ENCODE measurements at regions not wholly inside any gene's neighbourhood (a gene's known extent, or its start where the extent isn't known, plus 50 kb on each side); places are given as distances from the start of the nearest gene placed in this dataset.

DNA sequence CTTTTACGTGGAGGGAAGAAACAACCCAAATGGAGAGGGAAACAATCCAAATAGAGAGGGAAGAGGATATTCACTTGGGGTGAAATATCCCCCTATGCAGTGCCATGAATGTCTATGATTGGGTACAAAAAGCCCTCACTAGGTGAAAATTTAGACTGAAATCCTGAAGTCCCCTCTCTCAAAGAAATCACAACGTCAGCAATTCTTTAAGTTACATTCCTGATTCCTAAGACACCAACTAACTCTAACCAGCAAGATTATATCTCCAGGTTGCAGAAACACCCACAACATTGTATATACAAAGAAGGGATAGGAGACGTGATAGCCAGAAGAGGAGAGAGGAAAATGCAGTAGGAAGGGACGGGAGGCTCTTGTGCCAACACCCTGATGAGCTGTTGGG is 374.3 kb downstream of the DCAF12L2 start:
- no peak for DNase-seq (ENCODE audit: low spot score)

- no peak for DNase-seq (ENCODE audit: low spot score)
Measured at GRCh38 chrX:125810856-125811255, 355.2 kb downstream of the DCAF12L2 start.

- DNase-seq (ENCODE audit: low spot score): no peak
Measured at GRCh38 chrX:125826080-125826479, 340.0 kb downstream of the DCAF12L2 start.

DNA sequence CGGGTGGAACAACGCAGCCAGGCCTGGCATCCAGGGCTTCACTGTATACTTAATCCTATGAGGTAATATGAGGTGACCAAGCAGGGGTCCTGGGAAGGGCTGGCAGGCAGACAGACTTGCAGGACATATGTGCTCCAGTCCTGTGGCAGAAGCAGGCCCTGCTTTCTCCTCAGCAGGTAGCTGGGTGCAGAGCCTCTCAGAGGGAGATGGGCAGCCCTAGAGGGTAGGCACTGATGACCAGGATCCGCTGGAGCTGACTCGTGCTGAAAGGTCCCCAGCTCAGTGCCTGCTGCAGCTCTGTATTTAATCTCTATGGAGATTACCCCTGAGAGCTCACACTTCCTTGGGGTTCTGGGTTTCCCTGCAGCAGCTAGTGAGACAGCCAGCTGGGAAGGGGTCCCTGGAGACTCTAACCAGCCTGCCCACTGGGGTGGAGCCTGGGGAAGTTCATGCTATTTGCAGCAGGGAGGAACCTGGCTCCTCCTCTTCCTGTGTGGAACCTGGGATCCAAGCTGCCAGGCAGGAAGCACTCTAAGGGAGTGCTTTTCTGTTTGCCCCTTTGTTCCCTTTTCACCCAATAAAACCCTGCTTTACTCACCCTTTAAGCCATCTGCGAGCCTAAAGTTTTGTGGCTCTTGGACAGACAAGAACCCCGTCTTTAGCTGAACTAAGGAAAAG is 339.2 kb downstream of the DCAF12L2 start:
- DNase-seq (ENCODE audit: low spot score): no peak

GRCh38 chrX:125846271-125846670 is 319.8 kb downstream of the DCAF12L2 start:
- DNase-seq (ENCODE audit: low spot score): no peak

DNA sequence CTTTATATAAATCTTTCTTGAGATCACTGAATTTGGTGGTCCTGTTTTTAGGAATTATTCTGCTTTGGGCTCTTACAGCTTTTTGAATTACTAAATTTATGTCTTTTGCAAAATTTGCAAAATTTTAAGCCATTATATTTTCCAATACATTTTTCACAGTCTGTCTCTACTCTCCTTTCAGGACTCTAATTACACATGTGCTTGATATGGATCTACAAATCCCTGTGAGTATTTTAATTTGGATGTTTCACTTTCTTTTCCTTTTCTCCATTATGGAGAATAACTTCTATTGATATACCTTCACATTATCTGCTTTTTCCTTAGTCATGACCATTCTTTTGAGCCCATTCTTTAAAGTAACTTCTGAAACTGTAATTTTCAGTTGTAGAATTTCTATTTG is 315.4 kb downstream of the DCAF12L2 start:
- no peak for DNase-seq (ENCODE audit: low spot score)

DNA sequence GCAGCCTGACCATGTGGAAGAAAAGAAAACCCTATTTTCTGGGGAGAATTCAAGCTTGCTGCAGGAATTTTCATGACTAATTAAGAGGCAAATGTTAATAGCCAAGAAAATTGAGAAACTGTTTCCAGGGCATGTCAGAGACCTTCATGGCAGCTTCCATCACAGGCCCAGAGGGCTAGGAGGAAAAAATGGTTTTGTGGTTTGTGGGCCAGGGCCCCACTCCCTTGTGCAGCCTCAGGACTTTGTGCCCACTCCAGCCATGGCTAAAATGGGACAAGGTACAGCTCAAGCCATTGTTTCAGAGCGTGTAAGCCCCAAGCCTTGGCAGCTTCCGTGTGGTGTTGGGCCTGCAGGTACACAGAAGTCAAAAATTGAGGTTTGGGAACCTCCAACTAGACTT is 282.9 kb downstream of the DCAF12L2 start:
- DNase-seq (ENCODE audit: low spot score): no peak

- no peak for DNase-seq (ENCODE audit: low spot score)
Measured at GRCh38 chrX:125894947-125895346, 271.1 kb downstream of the DCAF12L2 start.

DNA sequence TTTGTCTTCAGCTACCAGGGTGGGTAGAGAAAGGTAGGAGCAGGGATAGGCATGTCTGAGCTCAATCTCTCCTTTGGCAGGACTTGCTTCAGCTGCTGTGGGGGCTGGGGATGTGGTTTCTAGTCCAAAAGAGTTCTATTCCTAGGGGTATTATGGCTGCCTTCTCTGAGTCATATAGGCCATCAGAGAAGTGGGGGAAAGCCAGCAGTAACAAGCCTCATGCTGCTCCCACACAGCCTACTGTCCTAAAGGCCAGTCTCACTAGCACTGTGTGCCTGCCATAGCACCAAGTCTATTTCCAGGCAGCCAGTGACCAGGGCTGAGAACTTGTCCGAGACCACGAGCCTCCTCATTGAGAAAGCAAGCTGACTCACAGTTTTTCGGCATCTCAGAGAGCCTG is 270.6 kb downstream of the DCAF12L2 start:
- DNase-seq (ENCODE audit: low spot score): no peak

GRCh38 chrX:125926295-125926694 is 239.8 kb downstream of the DCAF12L2 start:
- DNase-seq (ENCODE audit: low spot score): no peak

- no peak for DNase-seq (ENCODE audit: low spot score)
Measured at GRCh38 chrX:125940985-125941384, 225.1 kb downstream of the DCAF12L2 start.

DNA sequence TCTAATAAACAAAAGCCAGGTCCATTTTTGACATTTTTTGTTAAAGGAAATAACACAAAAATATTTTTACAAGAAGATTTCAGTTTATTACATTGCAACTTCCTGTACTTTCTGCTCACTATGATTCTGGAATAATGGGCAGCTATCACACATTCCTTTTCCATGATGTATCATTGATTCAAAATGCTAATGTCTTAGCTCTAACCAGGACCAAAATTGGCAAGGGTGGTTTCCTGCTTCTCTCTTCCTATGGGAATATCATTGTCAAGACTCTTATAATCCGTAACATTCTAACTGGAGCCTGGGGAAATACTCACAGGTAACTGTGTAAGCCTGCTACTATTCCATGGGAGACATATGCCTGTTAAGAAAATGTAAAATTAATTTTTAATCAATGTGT is 218.6 kb downstream of the DCAF12L2 start:
- DNase-seq (ENCODE audit: low spot score): no peak

- DNase-seq (ENCODE audit: low spot score): no peak
Measured at GRCh38 chrX:125952973-125953372, 213.1 kb downstream of the DCAF12L2 start.

DNA sequence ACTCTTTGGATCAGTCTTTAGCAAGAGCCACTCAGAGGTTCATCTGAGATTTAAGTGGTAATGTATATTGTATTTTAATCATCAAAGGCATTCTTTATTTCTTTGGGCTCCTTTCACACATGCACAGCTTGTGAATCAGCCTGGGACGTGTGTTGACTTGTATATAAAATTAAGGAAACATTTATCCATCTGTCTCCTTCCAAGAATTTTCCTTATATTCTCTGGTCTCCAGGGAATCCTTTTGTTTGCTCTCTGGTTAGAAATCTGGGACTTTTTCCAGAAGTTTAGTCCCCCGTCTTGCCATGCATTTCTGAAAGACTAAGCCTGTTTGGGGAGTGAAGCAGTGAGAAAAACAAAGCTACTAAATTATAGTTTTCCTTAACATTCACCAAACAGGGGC is 212.3 kb downstream of the DCAF12L2 start:
- DNase-seq (ENCODE audit: low spot score): no peak

GRCh38 chrX:125954236-125954635 is 211.9 kb downstream of the DCAF12L2 start:
- DNase-seq (ENCODE audit: low spot score): no peak

DNA sequence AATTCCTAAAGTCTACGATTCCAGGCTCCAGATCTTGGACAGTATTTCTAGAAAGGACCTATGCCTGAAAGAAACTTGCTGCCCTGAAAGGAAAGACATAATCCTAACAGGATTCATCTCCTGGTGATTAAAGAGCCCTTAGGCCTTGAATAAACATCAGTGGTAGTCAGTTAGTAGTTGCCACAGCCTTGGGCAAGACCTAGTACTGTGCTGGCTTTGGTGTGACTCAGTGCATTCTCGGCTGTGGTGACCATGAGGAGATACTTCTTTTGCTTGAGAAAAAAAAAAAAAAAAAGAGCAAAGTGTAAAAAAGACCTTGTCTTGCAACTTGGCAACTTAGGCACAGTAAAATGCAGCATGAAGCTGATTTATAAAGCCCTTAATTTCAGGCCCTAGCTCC is 188.2 kb downstream of the DCAF12L2 start:
- no peak for DNase-seq (ENCODE audit: low spot score)

DNA sequence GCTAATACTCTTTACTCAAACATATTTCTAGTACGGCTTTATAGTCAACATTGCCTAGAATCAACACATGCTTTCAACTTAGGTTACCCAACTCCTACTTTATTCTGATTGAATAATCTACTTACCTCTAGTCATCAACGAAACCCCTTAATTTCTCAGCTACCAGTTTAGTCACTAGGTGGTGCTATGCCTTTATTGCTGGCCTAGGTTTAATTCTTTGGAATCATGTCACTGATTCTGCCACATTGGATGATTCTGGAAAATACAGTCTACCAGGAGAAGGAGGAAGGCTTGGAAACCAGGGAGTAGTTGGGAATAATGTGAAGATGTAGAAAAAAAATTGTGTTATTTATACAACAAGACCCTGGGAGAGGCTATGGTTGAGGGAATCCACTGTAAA is 167.7 kb downstream of the DCAF12L2 start:
- DNase-seq (ENCODE audit: low spot score): peak; percentile 2

DNA sequence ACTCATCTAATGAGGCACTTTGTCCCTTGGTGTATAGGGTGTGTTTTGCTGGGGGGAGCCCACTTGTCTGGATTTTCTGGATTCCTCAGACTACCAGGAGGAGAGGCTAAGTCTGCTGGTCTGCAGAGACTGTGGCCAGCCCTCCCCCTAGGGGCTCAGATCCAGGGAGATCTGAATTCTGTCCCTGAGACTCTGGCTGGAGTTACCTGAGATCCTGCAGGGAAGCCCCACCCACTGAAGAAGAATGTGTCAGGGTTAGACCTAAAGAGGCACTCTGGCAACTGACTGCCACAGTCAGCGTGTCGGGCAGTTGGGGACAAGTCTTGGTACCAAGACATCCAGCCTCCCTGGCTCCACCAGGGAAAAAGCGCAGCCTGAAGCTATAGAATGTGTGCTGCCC is 138.9 kb downstream of the DCAF12L2 start:
- no peak for DNase-seq (ENCODE audit: low spot score)

DNA sequence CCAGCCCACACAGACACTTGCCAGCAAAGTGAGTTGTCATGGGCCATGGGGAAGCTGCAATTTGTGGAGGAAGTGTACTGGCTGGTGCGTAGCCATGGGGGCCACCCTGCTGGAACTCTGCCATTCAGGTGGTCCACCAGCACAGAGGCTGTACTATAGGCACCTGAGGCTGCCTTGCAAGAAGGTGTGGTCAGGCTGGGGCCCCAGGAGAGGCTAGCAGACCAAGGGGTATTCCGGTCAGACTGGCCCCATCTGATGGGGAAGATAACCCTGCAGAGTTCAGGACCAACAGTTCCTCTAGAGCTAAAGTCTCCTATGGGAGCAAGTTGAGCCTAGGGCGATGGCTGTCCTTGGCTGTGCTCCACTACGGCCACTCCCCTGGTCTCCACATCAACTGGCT is 136.1 kb downstream of the DCAF12L2 start:
- DNase-seq (ENCODE audit: low spot score): no peak

GRCh38 chrX:126063984-126064383 is 102.1 kb downstream of the DCAF12L2 start:
- DNase-seq (ENCODE audit: low spot score): no peak

- no peak for DNase-seq (ENCODE audit: low spot score)
Measured at GRCh38 chrX:126064901-126065541, 101.1 kb downstream of the DCAF12L2 start.

- no peak for DNase-seq (ENCODE audit: low spot score)
Measured at GRCh38 chrX:126065901-126066660, 100.0 kb downstream of the DCAF12L2 start.
